ENCODE measurements at regions not wholly inside any gene's neighbourhood (a gene's known extent, or its start where the extent isn't known, plus 50 kb on each side); places are given as distances from the start of the nearest gene placed in this dataset.
A peak's percentile ranks its signal among the peaks of the same experiment; 100 is the strongest.

GRCh38 chr13:90562443-90562842 is 785.0 kb upstream of the MIR17HG start:
- no peak for FAIRE-seq
- ChIA-PET CTCF (ENCODE audit: low intra/inter-chr PET ratio) (no interaction called here), POLR2A (interaction anchor here (0.8 kb wide), 1 partner anchor 10 kb away, joined by 3 read pairs; no protein-coding TSS in a partner anchor)
- intact Hi-C loops (cut with micrococcal nuclease) (no loop called here), in situ Hi-C loops (cut with MboI) (no loop called here)
- WGBS (ENCODE audit: insufficient coverage, low coverage, missing lambda C conversion rate), result 2% methylated on average over 1 of the region's 1 CpG
- Histone ChIP-seq H3K36me3 (ENCODE audit: control insufficient read depth, insufficient read depth, low read length) (no peaks in the 10 kb centered on the region), H3K27me3 (ENCODE audit: control insufficient read depth in 2 of 2, insufficient read depth in 2 of 2, low read length in 2 of 2) (no peaks in the 10 kb centered on the region), H3K4me2 (ENCODE audit: insufficient read depth, low read length) (no peak overlapping the region), H3K4me1 (replicated peaks in 1 of 2; ENCODE audit: control insufficient read depth in 2 of 2, insufficient read depth in 2 of 2, low read length in 2 of 2) (no peaks in the 10 kb centered on the region; a peak in 1 of 5 replicates), H3K9me1 (ENCODE audit: control insufficient read depth, insufficient read depth, low read length) (no peaks in the 10 kb centered on the region), H3K9ac (ENCODE audit: insufficient read depth in 1 of 2, low read depth in 2 of 2, low read length in 2 of 2) (no peak overlapping the region), H3K9me3 (replicated peaks; ENCODE audit: control insufficient read depth, insufficient read depth, low read depth, low read length) (peaks cover 2% of the 10 kb centered on the region; the same call in 1 of the 2 replicates), H3K27ac (ENCODE audit: extremely low read depth, low read depth, low read length) (no peak overlapping the region), H4K20me1 (replicated peaks; ENCODE audit: control insufficient read depth, insufficient read depth, low read length) (no peaks in the 10 kb centered on the region), H3K4me3 (no peak overlapping the region), H2AFZ (ENCODE audit: low read depth, low read length) (no peak overlapping the region), H3K79me2 (ENCODE audit: control insufficient read depth, insufficient read depth, low read length) (no peaks in the 10 kb centered on the region)
- TF ChIP-seq PYGO2 (tag; IDR thresholded peaks at IDR 0.05) (0 out of 2 replicates have a peak, but pooled peaks have one; percentile 26), MCM7 (IDR thresholded peaks at IDR 0.05) (0 out of 4 replicates have a peak, but pooled peaks of 1 of the 2 experiments have one; percentile 69), MTA1 (IDR thresholded peaks at IDR 0.05; ENCODE audit: borderline replicate concordance) (no peak), ZNF3 (CRISPR knock-in tag; IDR thresholded peaks at IDR 0.05) (no peak), ZBED1 (IDR thresholded peaks at IDR 0.05) (no peak), DLX4 (CRISPR knock-in tag; IDR thresholded peaks at IDR 0.05) (0 out of 2 replicates have a peak, but pooled peaks have one; percentile 56)
- DNase-seq (ENCODE audit: extremely low read depth in 1 of 4, low spot score in 3 of 4), result no peak
- ATAC-seq, result no peak
- no TSS peak for BruUV-seq (replicated peaks)

- Histone ChIP-seq H3K9me1 (ENCODE audit: control insufficient read depth, insufficient read depth, low read length) (no peaks in the 10 kb centered on the region), H2AFZ (ENCODE audit: low read depth, low read length) (no peak overlapping the region), H3K4me2 (ENCODE audit: insufficient read depth, low read length) (no peak overlapping the region), H3K9me3 (replicated peaks; ENCODE audit: control insufficient read depth, insufficient read depth, low read depth, low read length) (peaks cover 4% of the 10 kb centered on the region; the same call in 1 of the 2 replicates), H3K9ac (ENCODE audit: insufficient read depth in 1 of 2, low read depth in 2 of 2, low read length in 2 of 2) (no peak overlapping the region), H3K27ac (ENCODE audit: extremely low read depth, low read depth, low read length) (no peak overlapping the region), H3K27me3 (ENCODE audit: control insufficient read depth in 2 of 2, insufficient read depth in 2 of 2, low read length in 2 of 2) (no peaks in the 10 kb centered on the region), H3K4me3 (no peak overlapping the region), H4K20me1 (replicated peaks; ENCODE audit: control insufficient read depth, insufficient read depth, low read length) (no peaks in the 10 kb centered on the region), H3K79me2 (ENCODE audit: control insufficient read depth, insufficient read depth, low read length) (no peaks in the 10 kb centered on the region), H3K36me3 (ENCODE audit: control insufficient read depth, insufficient read depth, low read length) (no peaks in the 10 kb centered on the region), H3K4me1 (replicated peaks in 1 of 2; ENCODE audit: control insufficient read depth in 2 of 2, insufficient read depth in 2 of 2, low read length in 2 of 2) (no peaks in the 10 kb centered on the region; a peak in 1 of 5 replicates)
- no peak for ATAC-seq
- no peak for DNase-seq (ENCODE audit: extremely low read depth in 1 of 4, low spot score in 3 of 4)
- BruUV-seq (replicated peaks), result no TSS peak
- CTCF ChIA-PET (ENCODE audit: low intra/inter-chr PET ratio), result no interaction called here
- in situ Hi-C loops (cut with MboI) (no loop called here), intact Hi-C loops (cut with micrococcal nuclease) (no loop called here)
- POLR2A ChIA-PET, result no interaction called here
- WGBS (ENCODE audit: insufficient coverage, low coverage, missing lambda C conversion rate), result under 1% methylated on average over 7 of the region's 7 CpGs
- no peak for FAIRE-seq
- TF ChIP-seq SLC30A9 (CRISPR knock-in tag; IDR thresholded peaks at IDR 0.05) (no peak), STAT5B (CRISPR knock-in tag; IDR thresholded peaks at IDR 0.05) (no peak), ZNF184 (CRISPR knock-in tag; IDR thresholded peaks at IDR 0.05) (0 out of 2 replicates have a peak, but pooled peaks have one; percentile 5), EP300 (IDR thresholded peaks at IDR 0.05; ENCODE audit: low read length) (no peak), MYNN (IDR thresholded peaks at IDR 0.05) (no peak), MYNN (CRISPR knock-in tag; IDR thresholded peaks at IDR 0.05) (0 out of 2 replicates have a peak, but pooled peaks have one; percentile 7), ZNF639 (CRISPR knock-in tag; conservative IDR thresholded peaks at IDR 0.05 in 1 of 2, IDR thresholded peaks at IDR 0.05 in 1 of 2) (peak in 1 of 2 experiments; percentile 59; a peak in 1 of 4 replicates), PTBP1 (IDR thresholded peaks at IDR 0.05; ENCODE audit: low read depth, low read length) (0 out of 2 replicates have a peak, but pooled peaks have one; percentile 32)
These were observed 783.4 kb upstream of the MIR17HG start for GRCh38 chr13:90564096-90564495.

All from K562 (cell line).